CD1c-positive myeloid dendritic cell (primary cell): ENCODE measurements at regions not wholly inside any gene's neighbourhood (a gene's known extent, or its start where the extent isn't known, plus 50 kb on each side); places are given as distances from the start of the nearest gene placed in this dataset.
"Not testable (repeated sequence)": the region's sequence is repeated elsewhere in the genome, so short reads cannot be mapped to it uniquely, and the experiment has no call there.

Experiments used
- DNase-seq: peaks from one replicate; pipeline ENCODE4 v3.0.0-alpha.2; 2016; ENCODE audit errors: extremely low spot score

GRCh38 chr10:109809954-109810353, 113.4 kb downstream of the XPNPEP1 start:
- not testable (repeated sequence) for DNase-seq

- not testable (repeated sequence) for DNase-seq
Observed at GRCh38 chr10:109801191-109801590, 122.1 kb downstream of the XPNPEP1 start.

GRCh38 chr10:109790647-109791046, 132.7 kb downstream of the XPNPEP1 start:
- DNase-seq = no peak

GRCh38 chr10:109784236-109784635, 139.1 kb downstream of the XPNPEP1 start:
- DNase-seq = no peak

- no peak for DNase-seq
Observed at GRCh38 chr10:109783286-109783685, 140.0 kb downstream of the XPNPEP1 start.

- no peak for DNase-seq
Observed at GRCh38 chr10:109780997-109781396, 142.3 kb downstream of the XPNPEP1 start.

- no peak for DNase-seq
Observed at GRCh38 chr10:109778993-109779392, 144.3 kb downstream of the XPNPEP1 start.

- no peak for DNase-seq
Observed at GRCh38 chr10:109774121-109774440, 149.2 kb downstream of the XPNPEP1 start.

GRCh38 chr10:109773288-109774120, 149.8 kb downstream of the XPNPEP1 start:
- peak; percentile 2 for DNase-seq

GRCh38 chr10:109770663-109771062, 152.6 kb downstream of the XPNPEP1 start:
- no peak for DNase-seq

GRCh38 chr10:109769966-109770365, 153.3 kb downstream of the XPNPEP1 start:
- no peak for DNase-seq

GRCh38 chr10:109765838-109766237, 157.5 kb downstream of the XPNPEP1 start:
- DNase-seq = no peak

- DNase-seq = no peak
Observed at GRCh38 chr10:109762555-109762954, 160.8 kb downstream of the XPNPEP1 start.

GRCh38 chr10:109757670-109758069, 165.6 kb downstream of the XPNPEP1 start:
- not testable (repeated sequence) for DNase-seq

GRCh38 chr10:109746861-109747260, 176.4 kb downstream of the XPNPEP1 start:
- no peak for DNase-seq

GRCh38 chr10:109744020-109744419, 179.3 kb downstream of the XPNPEP1 start:
- no peak for DNase-seq

GRCh38 chr10:109743574-109743973, 179.7 kb downstream of the XPNPEP1 start:
- DNase-seq = no peak

- DNase-seq = no peak
Observed at GRCh38 chr10:109743146-109743545, 180.2 kb downstream of the XPNPEP1 start.

GRCh38 chr10:109741712-109742111, 181.6 kb downstream of the XPNPEP1 start:
- no peak for DNase-seq

GRCh38 chr10:109740436-109740835, 182.9 kb downstream of the XPNPEP1 start:
- no peak for DNase-seq

GRCh38 chr10:109737626-109738025, 185.7 kb downstream of the XPNPEP1 start:
- no peak for DNase-seq

- DNase-seq = no peak
Observed at GRCh38 chr10:109737009-109737408, 186.3 kb downstream of the XPNPEP1 start.

- no peak for DNase-seq
Observed at GRCh38 chr10:109735776-109736175, 187.5 kb downstream of the XPNPEP1 start.
